Activated CD4-positive, alpha-beta T cell treated with anti-CD3 and anti-CD28 coated beads, Interleukin-2, amount 50 U/mL, for 16 hours (primary cell): ENCODE measurements at regions not wholly inside any gene's neighbourhood (a gene's known extent, or its start where the extent isn't known, plus 50 kb on each side); places are given as distances from the start of the nearest gene placed in this dataset.

Source experiments
- DNase-seq: peaks from one replicate; pipeline ENCODE4 v3.0.0-alpha.2; 2020

GRCh38 chr1:67563684-67564083, 121.3 kb upstream of the GADD45A start:
- no peak for DNase-seq

DNA sequence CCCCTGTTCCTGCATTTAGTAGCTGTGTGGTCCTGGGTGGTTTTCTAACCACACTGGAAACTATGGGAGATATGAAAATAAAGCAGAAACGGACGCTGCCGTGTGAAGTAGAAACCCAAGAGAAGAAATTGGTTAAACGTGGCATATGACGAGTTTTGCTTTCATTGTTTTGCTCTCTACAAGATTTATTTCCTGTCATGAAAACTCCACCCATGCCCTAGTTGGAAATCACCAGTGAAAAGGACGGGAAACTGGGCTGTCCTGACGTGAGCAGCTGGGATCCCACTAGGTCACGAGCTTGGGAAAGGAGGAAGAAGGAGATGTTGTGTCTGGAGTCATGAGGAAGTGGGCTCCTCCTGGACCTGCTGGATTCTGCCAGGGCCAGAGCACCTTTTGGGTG, 120.8 kb upstream of the GADD45A start:
- no peak for DNase-seq

GRCh38 chr1:67566803-67567377, 118.1 kb upstream of the GADD45A start:
- no peak for DNase-seq

GRCh38 chr1:67570486-67571143, 114.4 kb upstream of the GADD45A start:
- DNase-seq: no peak

DNA sequence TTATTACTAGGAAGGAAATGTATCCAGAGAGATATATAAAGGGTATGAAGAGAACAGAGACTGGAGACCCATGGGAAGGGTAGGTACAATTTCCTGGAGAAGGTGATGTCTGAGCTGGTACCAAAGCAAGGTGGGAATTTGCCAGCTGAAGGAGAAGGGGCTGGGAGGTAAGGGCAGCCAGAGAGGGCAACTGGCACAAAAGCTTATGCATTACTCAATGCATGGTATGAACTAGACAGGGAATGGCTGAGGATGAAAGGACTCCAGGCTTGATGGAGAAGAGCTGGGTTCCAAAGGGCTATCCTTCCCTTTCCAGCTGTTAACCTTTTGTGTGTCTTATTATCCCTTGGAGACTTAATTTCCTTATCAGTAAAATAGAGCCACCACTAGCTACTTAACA, 113.6 kb upstream of the GADD45A start:
- no peak for DNase-seq

GRCh38 chr1:67571901-67572593, 113.0 kb upstream of the GADD45A start:
- no peak for DNase-seq

DNA sequence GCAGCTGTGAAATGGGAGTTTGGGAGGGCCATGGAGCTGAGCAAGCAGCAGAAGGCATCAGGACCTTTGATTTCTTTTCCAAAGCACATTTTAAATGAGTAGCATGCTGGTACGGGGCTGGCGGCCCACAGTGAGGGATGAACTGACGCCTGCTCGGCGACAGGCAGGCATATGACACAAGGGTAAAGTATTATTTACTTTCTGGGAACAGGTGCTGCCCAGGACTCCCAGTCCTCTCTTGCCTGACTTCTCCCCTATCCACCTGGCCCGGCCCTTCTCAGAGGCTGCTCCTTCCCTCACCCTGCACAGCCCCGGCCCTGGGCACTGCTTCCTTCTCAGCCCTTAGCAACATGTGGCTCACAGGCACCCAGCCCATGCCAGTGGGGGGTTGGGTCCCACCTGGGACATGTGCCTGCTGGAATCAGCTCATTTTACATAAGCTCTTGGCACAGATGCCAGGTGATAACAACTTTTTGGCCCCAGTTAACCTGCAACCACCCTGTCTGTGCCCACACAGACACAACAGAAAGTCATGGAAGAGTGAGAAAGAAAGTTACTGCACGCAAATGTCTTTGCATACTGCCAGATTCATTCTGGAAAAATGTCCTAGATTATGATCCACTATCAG, 112.3 kb upstream of the GADD45A start:
- DNase-seq: no peak

- DNase-seq: no peak
Measured at GRCh38 chr1:67573311-67573872, 111.6 kb upstream of the GADD45A start.

DNA sequence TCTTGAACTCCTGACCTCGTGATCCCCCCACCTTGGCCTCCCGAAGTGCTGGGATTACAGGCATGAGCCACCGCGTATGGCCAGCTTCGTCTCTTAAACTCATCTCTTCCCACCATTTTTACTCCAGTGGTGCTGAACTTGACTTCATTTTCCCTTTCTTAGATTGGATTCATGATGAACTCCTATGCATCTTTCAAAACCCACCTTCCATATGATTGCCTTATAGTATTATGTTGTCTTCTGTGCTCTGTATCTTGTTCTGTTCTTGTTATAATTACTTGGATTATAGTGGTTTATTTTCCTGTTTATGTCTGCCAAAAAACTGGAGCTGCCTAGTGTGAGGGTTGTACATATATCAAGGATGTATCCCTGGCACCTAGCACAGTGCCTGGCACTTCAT, 110.8 kb upstream of the GADD45A start:
- no peak for DNase-seq

DNA sequence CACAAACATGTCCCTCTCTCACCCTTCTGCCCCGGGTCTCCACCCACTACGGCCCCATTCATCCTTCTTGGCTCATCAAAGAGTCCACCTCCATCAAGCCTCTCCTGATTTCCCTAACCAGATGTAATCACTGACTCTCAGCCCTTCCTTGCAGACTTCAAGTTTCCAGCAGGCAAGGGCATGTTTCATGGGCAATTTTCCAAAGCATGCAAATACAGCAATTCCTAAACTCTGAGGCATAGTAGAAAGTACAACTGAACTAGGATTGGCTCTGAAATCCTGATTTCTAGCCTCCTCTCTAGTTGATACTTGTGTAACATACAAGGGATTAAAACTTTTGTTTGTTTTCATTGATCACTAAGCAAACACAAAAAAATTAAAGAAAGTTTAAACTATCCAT, 109.1 kb upstream of the GADD45A start:
- no peak for DNase-seq

DNA sequence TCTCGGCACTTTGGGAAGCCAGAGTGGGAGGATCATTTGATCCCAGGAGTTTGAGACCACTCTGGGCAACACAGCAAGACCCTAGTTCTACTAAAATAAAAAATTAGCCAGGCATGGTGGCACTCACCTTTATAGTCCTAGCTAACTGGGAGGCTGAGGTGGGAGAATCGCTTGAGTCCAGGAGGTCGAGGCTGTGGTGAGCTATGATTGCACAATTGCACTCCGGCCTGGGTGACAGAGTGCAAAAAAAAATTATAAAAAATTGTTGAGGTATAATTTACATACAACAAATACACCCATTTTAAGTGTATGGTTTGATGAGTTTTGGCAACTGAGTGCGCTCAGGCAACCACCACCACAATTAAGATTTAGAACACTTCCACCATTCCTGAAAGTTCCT, 108.5 kb upstream of the GADD45A start:
- no peak for DNase-seq

- no peak for DNase-seq
Measured at GRCh38 chr1:67577646-67578045, 107.4 kb upstream of the GADD45A start.

- DNase-seq: no peak
Measured at GRCh38 chr1:67578397-67579020, 106.5 kb upstream of the GADD45A start.

- no peak for DNase-seq
Measured at GRCh38 chr1:67579623-67580394, 105.2 kb upstream of the GADD45A start.

DNA sequence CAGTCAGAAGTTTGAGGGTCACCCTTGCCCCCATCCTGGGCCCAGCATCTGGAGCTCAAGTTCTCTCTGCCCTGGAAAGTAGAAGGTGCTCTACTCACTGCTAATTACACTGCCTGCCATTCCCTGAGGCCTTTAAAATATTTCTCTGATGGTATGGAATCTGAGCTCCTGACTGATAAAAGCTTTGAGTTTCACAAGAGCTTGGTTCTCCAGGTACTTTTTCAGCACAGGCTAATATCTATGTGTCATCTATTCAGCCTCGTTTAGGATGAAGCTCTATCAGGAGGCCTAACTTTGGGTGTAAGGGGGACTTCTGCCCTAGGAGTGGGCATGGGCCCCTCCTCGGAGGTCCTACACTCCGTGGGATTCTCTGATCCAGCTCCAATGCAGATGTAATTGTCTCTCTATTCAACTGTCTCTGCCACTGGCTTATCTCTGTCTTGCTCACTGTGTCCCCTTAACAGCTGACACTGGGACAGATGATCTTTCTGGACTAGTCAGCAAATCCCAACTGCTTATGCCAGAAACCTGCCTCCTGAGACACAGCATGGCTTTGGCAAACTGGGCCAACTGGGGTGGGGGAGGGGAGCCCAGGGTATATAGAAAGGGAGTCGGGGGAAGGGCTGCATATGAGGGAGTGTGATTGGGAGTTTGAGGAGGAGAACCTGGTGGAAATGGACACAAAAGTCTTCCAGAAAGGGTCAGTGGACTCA, 104.2 kb upstream of the GADD45A start:
- no peak for DNase-seq

DNA sequence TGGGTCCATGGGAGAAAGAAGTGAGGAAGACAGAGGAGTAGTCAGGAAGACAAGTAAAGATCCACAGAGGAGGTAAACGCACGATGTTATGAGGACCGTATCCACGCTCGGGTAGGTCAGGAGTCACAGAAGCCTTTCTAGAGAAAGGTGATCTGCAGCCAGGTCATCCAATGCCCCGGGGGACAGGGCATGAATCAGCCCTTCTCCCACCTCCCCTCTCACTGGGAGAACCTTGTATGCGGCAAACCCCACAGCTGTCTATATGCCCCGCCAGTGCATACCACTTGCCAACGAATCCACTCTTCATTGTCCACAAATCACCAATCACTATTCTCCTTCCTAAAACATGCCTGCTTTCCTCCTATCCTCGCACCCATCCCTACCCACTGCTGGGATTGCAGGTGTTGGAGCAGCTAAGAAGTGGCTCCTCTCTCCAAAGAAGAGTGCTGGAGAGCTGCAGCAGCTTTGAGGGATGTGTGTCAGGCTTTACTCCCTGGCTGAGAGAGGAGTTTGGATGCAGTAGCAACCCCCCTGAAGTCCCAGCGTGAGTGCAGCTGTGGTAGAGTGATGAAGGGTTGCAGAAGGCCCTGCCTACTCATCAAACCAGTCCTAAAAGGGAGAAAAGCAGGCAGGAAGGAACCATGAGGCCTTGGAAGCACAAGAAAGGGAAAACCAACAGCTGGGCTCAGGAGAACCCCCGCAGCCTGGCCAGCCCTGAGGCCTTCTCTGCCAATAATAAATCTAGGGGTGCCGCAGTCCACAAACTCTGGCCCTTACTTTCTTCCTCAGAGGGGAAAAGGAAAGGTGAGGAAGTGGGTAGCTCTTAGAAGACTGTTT, 102.2 kb upstream of the GADD45A start:
- DNase-seq: no peak

DNA sequence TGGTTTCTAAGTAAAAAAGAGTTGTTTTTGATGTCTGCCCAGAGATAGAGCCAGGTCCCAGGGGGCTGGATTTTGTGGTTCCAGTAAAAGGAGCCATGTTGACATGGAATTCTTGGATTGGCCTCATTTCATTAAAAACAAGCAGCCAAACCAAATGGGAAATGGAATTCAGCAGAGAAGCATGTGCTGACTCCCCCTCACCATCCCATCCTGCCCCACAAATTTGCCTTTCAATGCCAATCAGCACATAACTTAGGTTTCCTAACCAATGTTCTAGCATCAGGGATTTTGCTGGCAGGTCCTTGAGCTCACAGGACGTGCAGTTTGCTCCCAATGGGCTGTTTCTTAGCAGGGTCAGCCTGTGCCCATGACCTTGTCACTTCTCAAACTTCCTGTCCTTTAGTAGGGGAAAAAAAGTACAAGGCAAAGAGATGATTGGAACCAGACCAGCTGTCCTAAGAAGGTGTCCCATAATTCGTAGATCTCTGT, 101.5 kb upstream of the GADD45A start:
- no peak for DNase-seq

DNA sequence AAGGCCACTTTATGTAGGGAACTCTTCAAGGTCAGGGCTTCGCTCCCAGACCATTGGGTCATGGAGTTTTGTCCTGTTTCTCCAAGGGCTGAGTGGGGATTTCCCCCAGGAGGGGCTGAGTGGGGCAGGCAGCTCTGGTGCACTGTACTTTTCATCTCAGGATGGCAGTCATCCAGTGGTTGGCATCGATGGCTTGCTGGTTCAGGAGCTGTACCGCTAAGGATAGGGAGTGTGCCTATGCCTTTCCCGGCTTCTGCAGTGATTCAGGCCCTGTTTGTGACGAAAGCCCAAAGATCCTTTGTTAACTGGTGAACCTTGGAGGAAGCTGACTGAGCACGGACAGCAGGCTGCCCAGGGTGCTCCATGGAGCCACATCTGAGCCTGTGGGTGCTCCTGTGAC, 100.1 kb upstream of the GADD45A start:
- DNase-seq: no peak

DNA sequence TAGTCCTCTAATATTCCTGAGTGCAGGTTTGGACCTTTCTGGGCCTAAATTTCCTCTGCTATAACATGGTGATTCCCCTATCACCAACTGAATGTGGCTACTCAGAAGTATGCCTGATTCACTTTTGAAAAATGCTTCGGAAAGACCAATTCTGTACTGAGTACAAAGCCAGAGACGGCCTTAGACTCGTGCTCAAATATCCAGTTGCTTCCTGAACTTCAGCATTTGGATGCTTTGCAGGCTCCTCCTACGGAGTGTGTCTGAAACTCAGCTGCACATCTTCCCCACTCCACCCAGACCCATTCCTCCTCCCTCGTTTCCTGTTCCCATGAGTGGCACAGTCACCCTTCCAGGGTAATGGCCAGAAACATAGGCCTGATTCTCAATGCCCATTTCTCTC, 98.4 kb upstream of the GADD45A start:
- no peak for DNase-seq

DNA sequence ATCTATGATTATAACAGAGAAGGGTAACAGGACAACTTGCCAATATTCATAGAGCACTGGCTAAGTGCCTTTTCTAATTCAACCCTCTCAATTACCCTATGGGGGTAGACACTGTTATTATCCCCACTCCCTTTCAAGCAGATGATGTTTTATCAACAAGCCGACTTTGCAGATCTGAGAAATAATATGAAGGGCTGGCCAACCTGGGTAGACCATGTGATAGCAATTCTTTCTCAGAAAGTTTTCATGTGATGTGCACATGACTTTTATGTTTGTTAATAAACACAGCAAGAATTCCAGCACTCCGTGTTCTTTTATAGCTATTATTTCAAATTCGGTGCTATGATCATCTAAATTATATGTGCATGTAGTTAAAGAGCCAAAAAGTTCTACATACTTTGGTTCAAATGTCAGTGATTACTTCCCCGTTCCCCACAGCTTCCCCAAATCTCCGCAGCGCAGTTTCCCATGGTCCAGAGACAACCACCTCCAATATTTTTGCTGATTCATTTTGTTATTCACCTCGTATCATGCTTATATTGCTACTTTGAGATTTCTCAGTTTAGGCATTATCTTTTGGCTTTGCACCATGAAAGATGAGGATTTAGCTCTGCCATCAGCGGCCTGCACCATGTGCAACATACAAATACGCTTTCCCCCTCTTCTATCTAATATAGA, 96.7 kb upstream of the GADD45A start:
- DNase-seq: no peak
